ENCODE measurements at regions not wholly inside any gene's neighbourhood (a gene's known extent, or its start where the extent isn't known, plus 50 kb on each side); places are given as distances from the start of the nearest gene placed in this dataset.

DNA sequence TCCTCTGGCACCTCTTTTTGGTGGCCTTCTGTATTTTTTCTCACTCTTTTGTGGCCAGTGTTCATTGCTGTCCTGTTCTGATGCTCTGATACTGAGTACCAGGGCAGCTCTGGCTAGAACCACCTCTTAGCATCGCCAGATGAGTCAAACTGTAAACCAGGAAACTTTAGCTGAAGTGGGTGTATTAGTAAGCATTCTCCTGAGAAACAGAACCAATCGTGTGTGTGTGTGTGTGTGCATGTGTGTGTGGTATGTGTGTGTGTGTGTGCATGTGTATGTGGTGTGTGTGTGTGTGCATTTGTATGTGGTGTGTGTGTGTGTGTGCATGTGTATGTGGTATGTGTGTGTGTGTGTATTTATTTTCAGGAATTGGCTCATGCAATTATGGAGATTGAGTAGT, 166.3 kb upstream of the SKOR2 start:
- TF ChIP-seq EZH2 (IDR thresholded peaks at IDR 0.05; ENCODE audit: borderline replicate concordance, low read length) = no peak
- TF ChIP-seq, protein P1, sequence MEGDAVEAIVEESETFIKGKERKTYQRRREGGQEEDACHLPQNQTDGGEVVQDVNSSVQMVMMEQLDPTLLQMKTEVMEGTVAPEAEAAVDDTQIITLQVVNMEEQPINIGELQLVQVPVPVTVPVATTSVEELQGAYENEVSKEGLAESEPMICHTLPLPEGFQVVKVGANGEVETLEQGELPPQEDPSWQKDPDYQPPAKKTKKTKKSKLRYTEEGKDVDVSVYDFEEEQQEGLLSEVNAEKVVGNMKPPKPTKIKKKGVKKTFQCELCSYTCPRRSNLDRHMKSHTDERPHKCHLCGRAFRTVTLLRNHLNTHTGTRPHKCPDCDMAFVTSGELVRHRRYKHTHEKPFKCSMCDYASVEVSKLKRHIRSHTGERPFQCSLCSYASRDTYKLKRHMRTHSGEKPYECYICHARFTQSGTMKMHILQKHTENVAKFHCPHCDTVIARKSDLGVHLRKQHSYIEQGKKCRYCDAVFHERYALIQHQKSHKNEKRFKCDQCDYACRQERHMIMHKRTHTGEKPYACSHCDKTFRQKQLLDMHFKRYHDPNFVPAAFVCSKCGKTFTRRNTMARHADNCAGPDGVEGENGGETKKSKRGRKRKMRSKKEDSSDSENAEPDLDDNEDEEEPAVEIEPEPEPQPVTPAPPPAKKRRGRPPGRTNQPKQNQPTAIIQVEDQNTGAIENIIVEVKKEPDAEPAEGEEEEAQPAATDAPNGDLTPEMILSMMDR (IDR thresholded peaks at IDR 0.05; ENCODE audit: low read length) = no peak

All from OCI-LY1 (cell line).